ENCODE measurements at regions not wholly inside any gene's neighbourhood (a gene's known extent, or its start where the extent isn't known, plus 50 kb on each side); places are given as distances from the start of the nearest gene placed in this dataset.

GRCh38 chr2:209094221-209094620 is 329.6 kb upstream of the MAP2 start:
- TF ChIP-seq EZH2 (IDR thresholded peaks at IDR 0.05; ENCODE audit: low read length, unreplicated experiment) (no peak), CTCF (conservative IDR thresholded peaks at IDR 0.05; ENCODE audit: low read depth, low read length) (no peak), EZH2phosphoT487 (IDR thresholded peaks at IDR 0.05; ENCODE audit: borderline replicate concordance, low read length) (no peak)

All from PC-3 (cell line).